ENCODE measurements at regions not wholly inside any gene's neighbourhood (a gene's known extent, or its start where the extent isn't known, plus 50 kb on each side); places are given as distances from the start of the nearest gene placed in this dataset.

DNA sequence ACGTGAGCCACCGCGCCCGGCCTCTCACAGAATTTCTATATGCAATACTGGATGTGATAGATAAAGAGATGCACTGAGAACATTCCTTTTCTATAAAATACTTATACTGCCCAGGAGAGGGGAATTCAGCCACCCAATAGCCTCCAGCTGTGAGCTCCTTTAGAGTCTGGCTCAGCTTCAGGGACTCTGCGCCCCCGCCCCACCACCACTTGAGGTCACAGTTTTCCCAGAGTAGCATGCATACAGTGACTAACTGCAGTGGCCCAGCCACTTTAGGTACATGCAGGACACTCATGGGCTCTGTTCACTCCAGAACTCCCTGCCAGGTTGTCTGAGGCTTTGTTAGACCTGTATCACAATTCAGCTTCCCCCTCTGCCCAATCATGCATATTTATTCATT is 144.4 kb upstream of the TET2 start:
- no peak overlapping the region for H3K4me3 ChIP-seq (ENCODE audit: insufficient read depth, low read length, poor library complexity, severe bottlenecking)
- no peak overlapping the region for H2AFZ ChIP-seq (ENCODE audit: low read depth, low read length, severe bottlenecking)
- H3K27me3 ChIP-seq (ENCODE audit: low read length): no peaks in the 10 kb centered on the region
- no peak overlapping the region for H3K27ac ChIP-seq (ENCODE audit: low read depth, low read length)
- no peaks in the 10 kb centered on the region for H3K36me3 ChIP-seq (ENCODE audit: low read length)
- no peak for TF ChIP-seq EZH2phosphoT487 (conservative IDR thresholded peaks at IDR 0.05; ENCODE audit: low read length)
- TF ChIP-seq, protein P1, sequence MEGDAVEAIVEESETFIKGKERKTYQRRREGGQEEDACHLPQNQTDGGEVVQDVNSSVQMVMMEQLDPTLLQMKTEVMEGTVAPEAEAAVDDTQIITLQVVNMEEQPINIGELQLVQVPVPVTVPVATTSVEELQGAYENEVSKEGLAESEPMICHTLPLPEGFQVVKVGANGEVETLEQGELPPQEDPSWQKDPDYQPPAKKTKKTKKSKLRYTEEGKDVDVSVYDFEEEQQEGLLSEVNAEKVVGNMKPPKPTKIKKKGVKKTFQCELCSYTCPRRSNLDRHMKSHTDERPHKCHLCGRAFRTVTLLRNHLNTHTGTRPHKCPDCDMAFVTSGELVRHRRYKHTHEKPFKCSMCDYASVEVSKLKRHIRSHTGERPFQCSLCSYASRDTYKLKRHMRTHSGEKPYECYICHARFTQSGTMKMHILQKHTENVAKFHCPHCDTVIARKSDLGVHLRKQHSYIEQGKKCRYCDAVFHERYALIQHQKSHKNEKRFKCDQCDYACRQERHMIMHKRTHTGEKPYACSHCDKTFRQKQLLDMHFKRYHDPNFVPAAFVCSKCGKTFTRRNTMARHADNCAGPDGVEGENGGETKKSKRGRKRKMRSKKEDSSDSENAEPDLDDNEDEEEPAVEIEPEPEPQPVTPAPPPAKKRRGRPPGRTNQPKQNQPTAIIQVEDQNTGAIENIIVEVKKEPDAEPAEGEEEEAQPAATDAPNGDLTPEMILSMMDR (IDR thresholded peaks at IDR 0.05; ENCODE audit: insufficient read depth, low read length, poor library complexity, severe bottlenecking): no peak
- no peaks in the 10 kb centered on the region for H3K9me2 ChIP-seq (replicated peaks; ENCODE audit: insufficient read depth, low read length)
- no peak overlapping the region for H3K4me2 ChIP-seq (ENCODE audit: low read depth, low read length, poor library complexity, severe bottlenecking)
- no peak overlapping the region for H3K9ac ChIP-seq (ENCODE audit: low read length)
- H3K79me2 ChIP-seq (ENCODE audit: insufficient read depth, low read length): no peaks in the 10 kb centered on the region
- no peaks in the 10 kb centered on the region for H4K20me1 ChIP-seq (ENCODE audit: low read depth, low read length)
- no peaks in the 10 kb centered on the region for H3F3A ChIP-seq (ENCODE audit: insufficient read depth)
- no peaks in the 10 kb centered on the region for H3K9me3 ChIP-seq (ENCODE audit: insufficient read depth, low read length)

DNA sequence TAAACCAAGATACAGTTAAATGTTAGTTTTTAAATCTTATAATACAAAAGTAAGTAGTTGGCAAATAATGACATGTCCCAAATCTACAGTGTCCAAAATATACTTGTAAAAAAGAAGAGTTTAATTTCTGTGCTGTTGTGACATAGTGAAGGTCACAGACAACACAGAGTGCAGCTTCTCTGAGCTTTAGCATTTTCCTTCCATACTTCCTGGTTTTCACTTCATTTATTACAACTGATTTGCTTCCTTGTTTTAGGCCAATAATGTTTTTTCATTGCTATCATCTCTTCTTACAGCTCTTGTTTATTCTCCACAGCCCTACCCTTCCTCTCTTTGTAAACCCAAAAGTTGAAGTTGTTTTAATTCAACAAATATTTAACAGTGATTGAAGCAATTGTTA is 132.4 kb upstream of the TET2 start:
- Histone ChIP-seq H3K4me2 (ENCODE audit: low read depth, low read length, poor library complexity, severe bottlenecking) (no peak overlapping the region), H3K9ac (ENCODE audit: low read length) (no peak overlapping the region), H3K36me3 (ENCODE audit: low read length) (no peaks in the 10 kb centered on the region), H4K20me1 (ENCODE audit: low read depth, low read length) (no peaks in the 10 kb centered on the region), H3K9me3 (ENCODE audit: insufficient read depth, low read length) (no peaks in the 10 kb centered on the region), H3K27ac (ENCODE audit: low read depth, low read length) (no peak overlapping the region), H3K27me3 (ENCODE audit: low read length) (no peaks in the 10 kb centered on the region), H3K9me2 (replicated peaks; ENCODE audit: insufficient read depth, low read length) (no peaks in the 10 kb centered on the region), H3K4me3 (ENCODE audit: insufficient read depth, low read length, poor library complexity, severe bottlenecking) (no peak overlapping the region), H2AFZ (ENCODE audit: low read depth, low read length, severe bottlenecking) (no peak overlapping the region), H3F3A (ENCODE audit: insufficient read depth) (no peaks in the 10 kb centered on the region), H3K79me2 (ENCODE audit: insufficient read depth, low read length) (no peaks in the 10 kb centered on the region)
- TF ChIP-seq EZH2phosphoT487 (conservative IDR thresholded peaks at IDR 0.05; ENCODE audit: low read length): no peak
- TF ChIP-seq, protein P1 (IDR thresholded peaks at IDR 0.05; ENCODE audit: insufficient read depth, low read length, poor library complexity, severe bottlenecking): no peak

DNA sequence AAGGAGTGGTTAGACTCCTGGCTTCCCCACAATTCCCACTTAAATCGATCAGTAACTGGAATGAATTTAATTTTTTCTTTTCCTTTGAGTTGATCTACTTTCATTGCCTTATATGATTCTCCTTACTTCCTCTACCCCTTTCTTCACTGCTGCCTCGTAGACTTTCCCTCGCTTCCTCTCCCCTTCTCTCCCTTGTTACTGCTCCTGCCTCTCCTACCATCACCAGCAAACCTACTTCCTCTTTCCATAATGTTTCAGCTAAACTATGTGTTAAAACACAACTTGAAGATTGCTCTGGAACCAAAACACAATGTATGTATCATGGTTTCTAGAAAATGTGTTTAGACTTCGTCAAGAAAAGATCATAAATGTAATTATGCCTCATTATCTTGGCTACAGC is 132.0 kb upstream of the TET2 start:
- Histone ChIP-seq H3K36me3 (ENCODE audit: low read length) (no peaks in the 10 kb centered on the region), H3K9me3 (ENCODE audit: insufficient read depth, low read length) (no peaks in the 10 kb centered on the region), H3K4me2 (ENCODE audit: low read depth, low read length, poor library complexity, severe bottlenecking) (no peak overlapping the region), H3K79me2 (ENCODE audit: insufficient read depth, low read length) (no peaks in the 10 kb centered on the region), H3K27me3 (ENCODE audit: low read length) (no peaks in the 10 kb centered on the region), H3K9me2 (replicated peaks; ENCODE audit: insufficient read depth, low read length) (no peaks in the 10 kb centered on the region), H3K4me3 (ENCODE audit: insufficient read depth, low read length, poor library complexity, severe bottlenecking) (no peak overlapping the region), H4K20me1 (ENCODE audit: low read depth, low read length) (no peaks in the 10 kb centered on the region), H3F3A (ENCODE audit: insufficient read depth) (no peaks in the 10 kb centered on the region), H3K9ac (ENCODE audit: low read length) (no peak overlapping the region), H3K27ac (ENCODE audit: low read depth, low read length) (no peak overlapping the region), H2AFZ (ENCODE audit: low read depth, low read length, severe bottlenecking) (no peak overlapping the region)
- TF ChIP-seq, protein P1 (IDR thresholded peaks at IDR 0.05; ENCODE audit: insufficient read depth, low read length, poor library complexity, severe bottlenecking): no peak

DNA sequence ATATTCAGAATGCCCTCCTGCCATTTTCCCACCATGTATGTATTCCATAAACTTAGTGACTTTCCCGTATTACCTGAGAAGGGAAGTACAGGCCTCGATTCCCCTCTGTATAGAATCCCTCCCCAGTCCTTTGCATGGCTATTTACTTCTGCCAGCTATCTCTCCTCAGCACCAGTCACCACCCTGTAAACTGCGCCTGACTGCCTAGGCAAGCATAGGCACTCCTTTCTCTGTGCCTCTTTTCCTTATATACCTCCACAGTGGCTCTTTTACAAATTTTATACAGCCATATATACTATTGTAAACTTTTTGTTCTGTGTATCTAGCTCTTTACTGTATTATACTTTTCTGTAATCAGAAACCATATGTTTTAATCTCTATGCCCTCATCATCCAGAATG is 130.9 kb upstream of the TET2 start:
- no peaks in the 10 kb centered on the region for H3K36me3 ChIP-seq (ENCODE audit: low read length)
- no peak overlapping the region for H2AFZ ChIP-seq (ENCODE audit: low read depth, low read length, severe bottlenecking)
- no peak overlapping the region for H3K27ac ChIP-seq (ENCODE audit: low read depth, low read length)
- H3F3A ChIP-seq (ENCODE audit: insufficient read depth): no peaks in the 10 kb centered on the region
- H3K4me2 ChIP-seq (ENCODE audit: low read depth, low read length, poor library complexity, severe bottlenecking): no peak overlapping the region
- H3K9me2 ChIP-seq (replicated peaks; ENCODE audit: insufficient read depth, low read length): no peaks in the 10 kb centered on the region
- no peaks in the 10 kb centered on the region for H3K27me3 ChIP-seq (ENCODE audit: low read length)
- H3K4me3 ChIP-seq (ENCODE audit: insufficient read depth, low read length, poor library complexity, severe bottlenecking): no peak overlapping the region
- TF ChIP-seq, protein P1 (IDR thresholded peaks at IDR 0.05; ENCODE audit: insufficient read depth, low read length, poor library complexity, severe bottlenecking): no peak
- TF ChIP-seq EZH2phosphoT487 (conservative IDR thresholded peaks at IDR 0.05; ENCODE audit: low read length): no peak
- H3K9ac ChIP-seq (ENCODE audit: low read length): no peak overlapping the region
- no peaks in the 10 kb centered on the region for H3K9me3 ChIP-seq (ENCODE audit: insufficient read depth, low read length)
- H3K79me2 ChIP-seq (ENCODE audit: insufficient read depth, low read length): no peaks in the 10 kb centered on the region
- H4K20me1 ChIP-seq (ENCODE audit: low read depth, low read length): no peaks in the 10 kb centered on the region

All from SU-DHL-6 (cell line).